ENCODE measurements at regions not wholly inside any gene's neighbourhood (a gene's known extent, or its start where the extent isn't known, plus 50 kb on each side); places are given as distances from the start of the nearest gene placed in this dataset.

DNA sequence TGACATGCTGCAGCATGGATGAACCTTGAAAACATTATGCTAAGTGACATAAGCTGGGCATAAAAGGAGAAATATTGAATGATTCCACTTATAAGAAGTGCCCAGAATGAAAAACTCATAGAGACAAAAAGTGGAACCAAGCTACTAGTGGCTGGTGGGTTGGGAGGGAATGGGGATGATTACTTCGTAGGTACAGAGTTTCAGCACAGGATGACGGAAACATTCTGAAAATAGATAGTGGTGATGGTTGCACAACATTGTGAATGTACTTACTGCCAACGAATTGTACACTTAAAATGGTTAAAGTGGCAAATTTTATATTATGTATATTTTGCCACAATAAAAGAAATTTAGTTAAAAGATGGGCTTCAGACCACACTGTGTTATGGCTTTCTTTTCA, 93.6 kb downstream of the RPLP1 start:
- no peak for TF ChIP-seq EP300 (IDR thresholded peaks at IDR 0.05)
- TF ChIP-seq, protein P1, sequence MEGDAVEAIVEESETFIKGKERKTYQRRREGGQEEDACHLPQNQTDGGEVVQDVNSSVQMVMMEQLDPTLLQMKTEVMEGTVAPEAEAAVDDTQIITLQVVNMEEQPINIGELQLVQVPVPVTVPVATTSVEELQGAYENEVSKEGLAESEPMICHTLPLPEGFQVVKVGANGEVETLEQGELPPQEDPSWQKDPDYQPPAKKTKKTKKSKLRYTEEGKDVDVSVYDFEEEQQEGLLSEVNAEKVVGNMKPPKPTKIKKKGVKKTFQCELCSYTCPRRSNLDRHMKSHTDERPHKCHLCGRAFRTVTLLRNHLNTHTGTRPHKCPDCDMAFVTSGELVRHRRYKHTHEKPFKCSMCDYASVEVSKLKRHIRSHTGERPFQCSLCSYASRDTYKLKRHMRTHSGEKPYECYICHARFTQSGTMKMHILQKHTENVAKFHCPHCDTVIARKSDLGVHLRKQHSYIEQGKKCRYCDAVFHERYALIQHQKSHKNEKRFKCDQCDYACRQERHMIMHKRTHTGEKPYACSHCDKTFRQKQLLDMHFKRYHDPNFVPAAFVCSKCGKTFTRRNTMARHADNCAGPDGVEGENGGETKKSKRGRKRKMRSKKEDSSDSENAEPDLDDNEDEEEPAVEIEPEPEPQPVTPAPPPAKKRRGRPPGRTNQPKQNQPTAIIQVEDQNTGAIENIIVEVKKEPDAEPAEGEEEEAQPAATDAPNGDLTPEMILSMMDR (IDR thresholded peaks at IDR 0.05): no peak
- TF ChIP-seq POLR2A (IDR thresholded peaks at IDR 0.05; ENCODE audit: low read depth): no peak
- no peak for TF ChIP-seq POLR2AphosphoS5 (IDR thresholded peaks at IDR 0.05)

Data from esophagus muscularis mucosa (tissue), 4 donors.